ENCODE measurements at regions not wholly inside any gene's neighbourhood (a gene's known extent, or its start where the extent isn't known, plus 50 kb on each side); places are given as distances from the start of the nearest gene placed in this dataset.

DNA sequence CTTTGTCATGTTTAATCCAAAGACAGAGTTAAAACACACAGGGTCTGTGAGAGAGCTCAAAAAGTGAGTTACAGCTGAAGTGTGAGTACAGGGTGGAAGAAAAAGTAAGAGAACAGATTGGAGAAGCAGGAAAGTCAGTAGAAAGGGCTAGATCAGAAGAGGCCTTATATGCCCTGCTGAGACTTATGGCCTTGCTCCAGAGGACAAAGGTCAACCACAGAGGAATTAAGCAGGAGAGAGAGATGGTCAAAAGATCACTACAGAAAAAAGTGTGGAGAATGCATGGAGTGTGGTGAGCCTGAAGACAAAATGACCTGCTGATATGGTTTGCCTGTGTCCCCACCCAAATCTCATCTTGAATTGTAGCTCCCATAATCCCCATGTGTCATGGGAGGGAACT lies 213.8 kb downstream of the NEBL start:
- ATAC-seq: no peak
- peaks cover 13% of the 10 kb centered on the region for H3K36me3 Mint-ChIP-seq
- CTCF ChIA-PET: no interaction called here

DNA sequence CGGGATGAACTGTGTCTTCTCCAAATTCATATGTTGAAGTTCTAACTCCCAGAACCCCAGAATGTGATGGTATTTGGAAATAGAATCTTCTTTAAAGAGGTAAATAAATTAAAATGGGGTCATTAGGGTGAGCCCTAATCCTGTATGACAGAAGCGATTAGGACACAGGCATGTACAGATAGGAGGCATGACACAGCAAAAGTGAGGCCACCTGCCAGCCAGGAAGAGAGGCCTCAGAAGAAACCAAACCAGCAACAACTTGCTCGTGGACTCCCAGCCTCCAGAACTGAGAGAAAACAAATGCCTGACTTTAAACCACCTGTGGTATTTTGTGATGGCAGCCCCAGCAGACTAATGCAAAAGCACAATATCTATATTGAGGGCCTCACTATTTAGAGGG lies 214.3 kb downstream of the NEBL start:
- no peak overlapping the region for H3K4me3 Mint-ChIP-seq
- ATAC-seq (no peak), DNase-seq (ENCODE audit: low spot score) (no peak)
- POLR2A ChIA-PET: no interaction called here
- peaks cover 13% of the 10 kb centered on the region for H3K36me3 Mint-ChIP-seq
- no peaks in the 10 kb centered on the region; the same call in 1 of the 2 replicates for H3K27me3 Mint-ChIP-seq (ENCODE audit: low read depth)
- CTCF ChIA-PET: no interaction called here
- peaks cover 30% of the 10 kb centered on the region for H3K9me3 Mint-ChIP-seq
- H3K4me1 Mint-ChIP-seq: peaks cover 18% of the 10 kb centered on the region
- no peak overlapping the region for H3K27ac Mint-ChIP-seq
- TF ChIP-seq MYBL2 (CRISPR knock-in tag; IDR thresholded peaks at IDR 0.05) (no peak), ZNF317 (CRISPR knock-in tag; IDR thresholded peaks at IDR 0.05; ENCODE audit: borderline replicate concordance, low read depth) (no peak), HMGA2 (CRISPR knock-in tag; IDR thresholded peaks at IDR 0.05) (no peak), ZBTB21 (CRISPR knock-in tag; IDR thresholded peaks at IDR 0.05; ENCODE audit: borderline replicate concordance) (no peak)
- TF ChIP-seq, protein P1, sequence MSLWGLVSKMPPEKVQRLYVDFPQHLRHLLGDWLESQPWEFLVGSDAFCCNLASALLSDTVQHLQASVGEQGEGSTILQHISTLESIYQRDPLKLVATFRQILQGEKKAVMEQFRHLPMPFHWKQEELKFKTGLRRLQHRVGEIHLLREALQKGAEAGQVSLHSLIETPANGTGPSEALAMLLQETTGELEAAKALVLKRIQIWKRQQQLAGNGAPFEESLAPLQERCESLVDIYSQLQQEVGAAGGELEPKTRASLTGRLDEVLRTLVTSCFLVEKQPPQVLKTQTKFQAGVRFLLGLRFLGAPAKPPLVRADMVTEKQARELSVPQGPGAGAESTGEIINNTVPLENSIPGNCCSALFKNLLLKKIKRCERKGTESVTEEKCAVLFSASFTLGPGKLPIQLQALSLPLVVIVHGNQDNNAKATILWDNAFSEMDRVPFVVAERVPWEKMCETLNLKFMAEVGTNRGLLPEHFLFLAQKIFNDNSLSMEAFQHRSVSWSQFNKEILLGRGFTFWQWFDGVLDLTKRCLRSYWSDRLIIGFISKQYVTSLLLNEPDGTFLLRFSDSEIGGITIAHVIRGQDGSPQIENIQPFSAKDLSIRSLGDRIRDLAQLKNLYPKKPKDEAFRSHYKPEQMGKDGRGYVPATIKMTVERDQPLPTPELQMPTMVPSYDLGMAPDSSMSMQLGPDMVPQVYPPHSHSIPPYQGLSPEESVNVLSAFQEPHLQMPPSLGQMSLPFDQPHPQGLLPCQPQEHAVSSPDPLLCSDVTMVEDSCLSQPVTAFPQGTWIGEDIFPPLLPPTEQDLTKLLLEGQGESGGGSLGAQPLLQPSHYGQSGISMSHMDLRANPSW (CRISPR knock-in tag; conservative IDR thresholded peaks at IDR 0.05; ENCODE audit: low read depth): no peak
- TF ChIP-seq, protein P2, sequence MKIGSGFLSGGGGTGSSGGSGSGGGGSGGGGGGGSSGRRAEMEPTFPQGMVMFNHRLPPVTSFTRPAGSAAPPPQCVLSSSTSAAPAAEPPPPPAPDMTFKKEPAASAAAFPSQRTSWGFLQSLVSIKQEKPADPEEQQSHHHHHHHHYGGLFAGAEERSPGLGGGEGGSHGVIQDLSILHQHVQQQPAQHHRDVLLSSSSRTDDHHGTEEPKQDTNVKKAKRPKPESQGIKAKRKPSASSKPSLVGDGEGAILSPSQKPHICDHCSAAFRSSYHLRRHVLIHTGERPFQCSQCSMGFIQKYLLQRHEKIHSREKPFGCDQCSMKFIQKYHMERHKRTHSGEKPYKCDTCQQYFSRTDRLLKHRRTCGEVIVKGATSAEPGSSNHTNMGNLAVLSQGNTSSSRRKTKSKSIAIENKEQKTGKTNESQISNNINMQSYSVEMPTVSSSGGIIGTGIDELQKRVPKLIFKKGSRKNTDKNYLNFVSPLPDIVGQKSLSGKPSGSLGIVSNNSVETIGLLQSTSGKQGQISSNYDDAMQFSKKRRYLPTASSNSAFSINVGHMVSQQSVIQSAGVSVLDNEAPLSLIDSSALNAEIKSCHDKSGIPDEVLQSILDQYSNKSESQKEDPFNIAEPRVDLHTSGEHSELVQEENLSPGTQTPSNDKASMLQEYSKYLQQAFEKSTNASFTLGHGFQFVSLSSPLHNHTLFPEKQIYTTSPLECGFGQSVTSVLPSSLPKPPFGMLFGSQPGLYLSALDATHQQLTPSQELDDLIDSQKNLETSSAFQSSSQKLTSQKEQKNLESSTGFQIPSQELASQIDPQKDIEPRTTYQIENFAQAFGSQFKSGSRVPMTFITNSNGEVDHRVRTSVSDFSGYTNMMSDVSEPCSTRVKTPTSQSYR (CRISPR knock-in tag; IDR thresholded peaks at IDR 0.05): no peak

More for the DNA sequence above, 213.8 kb downstream of the NEBL start:
- no peak for DNase-seq (ENCODE audit: low spot score)
- H3K4me3 Mint-ChIP-seq: no peak overlapping the region
- no peak overlapping the region for H3K27ac Mint-ChIP-seq
- TF ChIP-seq, protein P3, sequence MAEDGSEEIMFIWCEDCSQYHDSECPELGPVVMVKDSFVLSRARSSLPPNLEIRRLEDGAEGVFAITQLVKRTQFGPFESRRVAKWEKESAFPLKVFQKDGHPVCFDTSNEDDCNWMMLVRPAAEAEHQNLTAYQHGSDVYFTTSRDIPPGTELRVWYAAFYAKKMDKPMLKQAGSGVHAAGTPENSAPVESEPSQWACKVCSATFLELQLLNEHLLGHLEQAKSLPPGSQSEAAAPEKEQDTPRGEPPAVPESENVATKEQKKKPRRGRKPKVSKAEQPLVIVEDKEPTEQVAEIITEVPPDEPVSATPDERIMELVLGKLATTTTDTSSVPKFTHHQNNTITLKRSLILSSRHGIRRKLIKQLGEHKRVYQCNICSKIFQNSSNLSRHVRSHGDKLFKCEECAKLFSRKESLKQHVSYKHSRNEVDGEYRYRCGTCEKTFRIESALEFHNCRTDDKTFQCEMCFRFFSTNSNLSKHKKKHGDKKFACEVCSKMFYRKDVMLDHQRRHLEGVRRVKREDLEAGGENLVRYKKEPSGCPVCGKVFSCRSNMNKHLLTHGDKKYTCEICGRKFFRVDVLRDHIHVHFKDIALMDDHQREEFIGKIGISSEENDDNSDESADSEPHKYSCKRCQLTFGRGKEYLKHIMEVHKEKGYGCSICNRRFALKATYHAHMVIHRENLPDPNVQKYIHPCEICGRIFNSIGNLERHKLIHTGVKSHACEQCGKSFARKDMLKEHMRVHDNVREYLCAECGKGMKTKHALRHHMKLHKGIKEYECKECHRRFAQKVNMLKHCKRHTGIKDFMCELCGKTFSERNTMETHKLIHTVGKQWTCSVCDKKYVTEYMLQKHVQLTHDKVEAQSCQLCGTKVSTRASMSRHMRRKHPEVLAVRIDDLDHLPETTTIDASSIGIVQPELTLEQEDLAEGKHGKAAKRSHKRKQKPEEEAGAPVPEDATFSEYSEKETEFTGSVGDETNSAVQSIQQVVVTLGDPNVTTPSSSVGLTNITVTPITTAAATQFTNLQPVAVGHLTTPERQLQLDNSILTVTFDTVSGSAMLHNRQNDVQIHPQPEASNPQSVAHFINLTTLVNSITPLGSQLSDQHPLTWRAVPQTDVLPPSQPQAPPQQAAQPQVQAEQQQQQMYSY (CRISPR knock-in tag; IDR thresholded peaks at IDR 0.05): no peak
- TF ChIP-seq, protein P2 (CRISPR knock-in tag; IDR thresholded peaks at IDR 0.05): no peak
- no peak for TF ChIP-seq NFATC4 (CRISPR knock-in tag; IDR thresholded peaks at IDR 0.05)
- TF ChIP-seq IRF2 (CRISPR knock-in tag; IDR thresholded peaks at IDR 0.05; ENCODE audit: borderline replicate concordance, low read depth): no peak
- TF ChIP-seq, protein P4, sequence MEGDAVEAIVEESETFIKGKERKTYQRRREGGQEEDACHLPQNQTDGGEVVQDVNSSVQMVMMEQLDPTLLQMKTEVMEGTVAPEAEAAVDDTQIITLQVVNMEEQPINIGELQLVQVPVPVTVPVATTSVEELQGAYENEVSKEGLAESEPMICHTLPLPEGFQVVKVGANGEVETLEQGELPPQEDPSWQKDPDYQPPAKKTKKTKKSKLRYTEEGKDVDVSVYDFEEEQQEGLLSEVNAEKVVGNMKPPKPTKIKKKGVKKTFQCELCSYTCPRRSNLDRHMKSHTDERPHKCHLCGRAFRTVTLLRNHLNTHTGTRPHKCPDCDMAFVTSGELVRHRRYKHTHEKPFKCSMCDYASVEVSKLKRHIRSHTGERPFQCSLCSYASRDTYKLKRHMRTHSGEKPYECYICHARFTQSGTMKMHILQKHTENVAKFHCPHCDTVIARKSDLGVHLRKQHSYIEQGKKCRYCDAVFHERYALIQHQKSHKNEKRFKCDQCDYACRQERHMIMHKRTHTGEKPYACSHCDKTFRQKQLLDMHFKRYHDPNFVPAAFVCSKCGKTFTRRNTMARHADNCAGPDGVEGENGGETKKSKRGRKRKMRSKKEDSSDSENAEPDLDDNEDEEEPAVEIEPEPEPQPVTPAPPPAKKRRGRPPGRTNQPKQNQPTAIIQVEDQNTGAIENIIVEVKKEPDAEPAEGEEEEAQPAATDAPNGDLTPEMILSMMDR (IDR thresholded peaks at IDR 0.05): no peak
- no peak for TF ChIP-seq ZNF396 (CRISPR knock-in tag; IDR thresholded peaks at IDR 0.05; ENCODE audit: borderline replicate concordance)
- TF ChIP-seq, protein P5, sequence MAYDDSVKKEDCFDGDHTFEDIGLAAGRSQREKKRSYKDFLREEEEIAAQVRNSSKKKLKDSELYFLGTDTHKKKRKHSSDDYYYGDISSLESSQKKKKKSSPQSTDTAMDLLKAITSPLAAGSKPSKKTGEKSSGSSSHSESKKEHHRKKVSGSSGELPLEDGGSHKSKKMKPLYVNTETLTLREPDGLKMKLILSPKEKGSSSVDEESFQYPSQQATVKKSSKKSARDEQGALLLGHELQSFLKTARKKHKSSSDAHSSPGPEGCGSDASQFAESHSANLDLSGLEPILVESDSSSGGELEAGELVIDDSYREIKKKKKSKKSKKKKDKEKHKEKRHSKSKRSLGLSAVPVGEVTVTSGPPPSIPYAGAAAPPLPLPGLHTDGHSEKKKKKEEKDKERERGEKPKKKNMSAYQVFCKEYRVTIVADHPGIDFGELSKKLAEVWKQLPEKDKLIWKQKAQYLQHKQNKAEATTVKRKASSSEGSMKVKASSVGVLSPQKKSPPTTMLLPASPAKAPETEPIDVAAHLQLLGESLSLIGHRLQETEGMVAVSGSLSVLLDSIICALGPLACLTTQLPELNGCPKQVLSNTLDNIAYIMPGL (CRISPR knock-in tag; IDR thresholded peaks at IDR 0.05): no peak
- no peak for TF ChIP-seq RELA (CRISPR knock-in tag; IDR thresholded peaks at IDR 0.05; ENCODE audit: borderline replicate concordance)
- no peak for TF ChIP-seq GABPB1 (CRISPR knock-in tag; IDR thresholded peaks at IDR 0.05)
- TF ChIP-seq HMGA2 (CRISPR knock-in tag; IDR thresholded peaks at IDR 0.05): no peak
- H3K9me3 Mint-ChIP-seq: peaks cover 30% of the 10 kb centered on the region
- H3K27me3 Mint-ChIP-seq (ENCODE audit: low read depth): no peaks in the 10 kb centered on the region; the same call in 1 of the 2 replicates
- peaks cover 18% of the 10 kb centered on the region for H3K4me1 Mint-ChIP-seq
- POLR2A ChIA-PET: no interaction called here

Measured in WTC11 (cell line).